Suprapubic skin (tissue), 3 donors: ENCODE measurements at regions not wholly inside any gene's neighbourhood (a gene's known extent, or its start where the extent isn't known, plus 50 kb on each side); places are given as distances from the start of the nearest gene placed in this dataset.

ENCODE experiments used
- CTCF ChIP-seq, 2 donors: fragments of 200-600 bp in 1 of 2; fragments of 450-650 bp in 1 of 2; sonication (generic) in 1 of 2; IDR thresholded peaks; one replicate each; pipeline ENCODE4 v1.5.1; 2016 to 2019; ENCODE audit warnings: antibody characterized with exemption in 2 of 2, mild to moderate bottlenecking in 1 of 2, moderate library complexity in 1 of 2
- POLR2AphosphoS5 ChIP-seq, 3 donors: sonication (generic); formaldehyde crosslinking; IDR thresholded peaks; one replicate each; pipeline ENCODE4 v1.6.1; 2017; ENCODE audit warnings: antibody characterized with exemption in 3 of 3

GRCh38 chr15:93519599-93519998 lies 430.6 kb upstream of the RGMA start:
- TF ChIP-seq CTCF (IDR thresholded peaks at IDR 0.05) (no peak), POLR2AphosphoS5 (IDR thresholded peaks at IDR 0.05) (no peak)
